Left hindlimb (tissue), 1 donor: ENCODE measurements at regions not wholly inside any gene's neighbourhood (a gene's known extent, or its start where the extent isn't known, plus 50 kb on each side); places are given as distances from the start of the nearest gene placed in this dataset.

ENCODE experiments used
- DNase-seq: peaks from one replicate; pipeline ENCODE4 v3.0.0-alpha.2; 2018

DNA sequence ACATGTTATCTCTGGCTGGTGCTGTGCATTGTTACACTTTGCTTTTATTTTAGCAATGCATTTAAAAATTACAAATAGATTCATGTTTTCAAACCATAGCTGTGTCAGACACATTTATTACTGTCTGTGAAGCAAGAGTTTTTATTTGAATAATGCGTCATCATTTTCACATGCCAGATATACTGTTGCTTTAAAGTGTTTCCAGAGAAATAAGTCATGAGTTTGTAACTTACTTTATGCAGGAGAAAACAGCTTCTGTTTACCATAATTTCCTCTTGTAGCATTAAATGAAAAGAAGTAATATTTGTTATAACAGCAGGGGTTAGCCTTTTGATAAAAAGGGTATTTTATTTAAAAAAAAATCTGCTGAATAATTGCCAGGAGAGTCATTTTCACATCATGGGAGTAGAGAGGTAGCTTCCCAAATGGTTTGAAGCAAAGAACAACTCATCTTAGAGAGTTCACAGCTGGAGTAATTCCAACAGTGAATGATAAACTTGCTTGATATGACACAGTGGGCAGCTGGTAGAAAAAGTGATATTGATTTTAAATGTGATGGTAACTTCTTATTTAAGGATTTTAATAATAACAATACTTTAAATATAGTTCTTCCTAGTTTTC, 1274.5 kb upstream of the CRIM1 start:
- no peak for DNase-seq

DNA sequence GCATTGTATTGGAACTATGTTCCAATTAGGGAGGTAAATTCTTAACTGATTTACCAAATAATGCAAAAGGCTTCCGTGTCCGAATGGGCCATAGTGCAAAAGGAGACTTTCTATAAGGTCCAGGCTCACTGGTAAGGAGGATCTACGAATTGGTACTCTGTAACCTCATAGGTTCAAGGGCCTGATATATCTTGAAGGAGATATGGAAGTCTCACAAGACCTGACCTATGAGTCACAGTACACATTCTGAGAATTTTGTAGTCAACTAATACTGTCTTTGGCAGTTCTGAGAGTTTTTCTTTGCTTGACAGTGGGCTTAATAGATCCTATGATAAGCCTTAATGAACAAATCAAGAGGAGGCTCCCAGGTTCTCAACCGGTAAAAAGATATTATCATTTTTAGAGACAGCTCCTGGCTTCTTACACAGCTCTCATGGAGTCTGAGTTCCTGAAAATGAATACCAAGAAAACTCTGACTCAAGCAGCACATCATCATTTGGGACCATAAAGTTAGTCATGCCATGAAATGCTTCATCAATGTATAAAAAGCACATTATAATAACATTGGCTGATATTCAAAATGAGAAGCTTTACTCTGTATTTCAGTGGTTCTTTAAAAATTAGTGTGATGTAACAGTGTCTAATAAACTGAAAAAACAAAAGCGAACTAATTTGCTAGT, 1275.2 kb upstream of the CRIM1 start:
- DNase-seq, result no peak

DNA sequence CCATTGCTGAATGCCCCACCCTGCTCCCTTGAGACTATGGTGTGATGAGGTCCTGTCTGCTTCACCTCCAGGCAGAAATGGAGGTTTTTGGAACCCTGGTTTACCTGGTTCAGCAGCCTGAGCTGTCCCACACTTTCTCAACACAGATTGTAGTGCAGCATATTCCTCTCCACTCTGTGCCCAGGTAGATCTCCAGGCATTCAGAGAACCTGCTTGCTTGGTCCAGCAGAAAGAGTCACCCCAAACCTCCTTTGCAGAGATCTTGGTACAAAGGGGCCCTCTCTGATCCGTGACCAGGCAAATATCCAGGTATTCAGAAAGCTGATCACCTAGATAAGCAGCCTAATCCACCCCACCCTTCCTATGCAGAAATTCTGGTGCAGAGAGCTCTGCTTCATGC, 1288.2 kb upstream of the CRIM1 start:
- DNase-seq, result no peak

DNA sequence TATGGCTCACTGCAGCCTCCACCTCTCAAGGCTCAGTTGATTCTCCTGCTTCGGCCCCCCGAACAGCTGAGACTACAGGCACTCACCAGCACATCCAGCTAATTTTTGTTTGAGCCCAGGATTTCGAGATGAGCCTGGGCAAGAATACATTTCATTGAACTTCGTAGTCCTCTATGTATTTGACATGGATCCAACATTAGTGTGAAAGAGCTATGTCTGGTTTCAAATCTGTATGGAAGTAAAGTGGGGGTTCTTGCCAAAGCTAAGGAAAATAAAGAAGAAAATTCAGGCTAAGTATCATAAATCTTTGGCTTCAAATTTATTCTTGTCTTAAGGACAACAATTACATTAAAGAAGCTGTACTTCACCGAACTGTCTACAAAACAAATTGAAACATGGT, 1291.7 kb upstream of the CRIM1 start:
- no peak for DNase-seq

DNA sequence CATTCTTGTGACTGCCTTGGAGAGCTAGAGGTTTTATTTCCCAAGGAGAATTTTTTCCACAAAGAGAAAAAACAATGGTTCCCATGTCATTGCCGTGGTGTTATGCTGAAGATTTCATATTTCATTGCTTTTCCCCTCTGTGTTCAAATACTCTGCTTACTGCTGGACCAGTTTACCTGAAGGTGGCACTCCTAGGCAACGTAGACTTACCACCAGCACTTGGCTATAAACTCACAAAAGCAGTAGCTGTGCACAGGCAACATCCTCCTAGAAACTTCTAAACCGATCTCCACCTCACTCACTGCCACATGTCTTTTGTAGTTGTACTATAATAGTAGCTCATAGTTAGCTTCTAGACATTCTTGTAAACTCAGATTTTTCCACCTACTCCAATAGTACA, 1319.7 kb upstream of the CRIM1 start:
- DNase-seq, result no peak

DNA sequence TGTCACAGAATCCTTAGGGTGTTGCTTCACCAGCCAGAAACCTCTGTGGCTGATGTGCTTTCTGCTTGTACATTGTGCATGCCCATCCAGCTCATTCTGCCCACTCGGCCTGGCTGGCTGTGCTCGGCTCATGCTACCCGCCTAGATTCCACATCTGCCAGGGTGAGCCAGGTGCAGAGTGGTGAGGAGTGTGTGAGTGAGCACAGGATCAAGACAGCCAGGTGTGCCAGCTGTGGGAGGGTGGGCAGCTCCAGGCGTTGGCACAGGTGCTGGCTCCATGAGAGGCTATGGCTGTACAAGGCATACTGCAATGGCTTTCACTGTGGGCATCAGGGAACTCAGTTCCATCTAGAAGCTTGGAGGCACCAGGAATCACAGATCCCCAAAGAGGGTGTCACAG, 1321.8 kb upstream of the CRIM1 start:
- no peak for DNase-seq

DNA sequence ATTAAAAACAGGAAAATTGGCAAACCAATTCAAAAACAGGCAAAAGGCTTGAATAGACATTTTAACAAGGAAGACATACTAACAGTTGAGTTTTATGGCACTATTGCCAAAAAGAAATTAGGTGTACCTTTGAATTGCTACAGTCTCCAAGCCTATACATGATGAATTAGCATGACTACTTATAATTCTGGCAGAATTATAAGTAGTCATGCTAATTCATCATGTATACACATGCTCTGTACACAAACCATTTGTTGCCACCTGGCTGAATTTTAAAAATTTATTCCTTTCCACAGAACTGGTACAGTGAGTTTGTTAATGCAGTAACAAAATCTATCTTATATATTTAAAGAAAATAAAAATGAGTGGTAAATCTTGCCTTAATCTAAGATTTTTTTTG, 1332.0 kb upstream of the CRIM1 start:
- no peak for DNase-seq

DNA sequence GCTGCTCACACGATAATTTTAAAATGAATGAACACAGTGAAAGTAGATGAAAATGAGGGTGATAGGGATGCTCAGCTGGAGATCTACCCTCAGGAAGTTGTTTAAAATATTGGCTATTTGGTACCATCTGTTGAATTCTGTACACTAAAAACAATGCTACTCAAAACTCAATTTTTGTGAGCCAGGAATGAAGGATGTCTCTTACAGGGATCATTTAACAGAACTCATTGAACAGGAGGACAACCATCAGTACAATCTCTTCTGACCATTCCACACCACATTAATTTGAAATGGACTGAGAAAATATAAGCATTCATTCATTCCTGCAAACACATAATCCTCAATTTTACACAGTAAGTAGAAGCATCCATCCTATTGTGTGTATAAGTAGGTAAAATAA, 1355.1 kb upstream of the CRIM1 start:
- no peak for DNase-seq

DNA sequence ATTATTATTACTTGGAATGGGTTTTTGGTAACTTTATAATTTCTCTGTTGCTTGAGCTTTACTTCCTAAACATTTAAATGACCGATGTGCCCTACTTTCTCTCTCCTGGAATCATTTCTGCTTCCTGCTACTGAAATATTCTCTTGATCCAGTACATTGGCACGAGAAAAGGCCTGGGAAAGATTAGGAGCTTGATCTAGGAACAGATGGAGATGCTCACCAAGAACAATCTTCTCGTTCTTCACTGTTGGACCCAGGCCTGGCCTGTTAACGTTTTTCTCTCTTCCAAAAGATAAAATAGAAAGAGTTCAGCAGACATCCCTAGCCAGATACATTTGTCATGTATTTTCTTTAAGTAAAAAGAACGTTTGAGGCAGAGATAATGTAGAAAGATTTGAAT, 1356.8 kb upstream of the CRIM1 start:
- DNase-seq, result no peak

DNA sequence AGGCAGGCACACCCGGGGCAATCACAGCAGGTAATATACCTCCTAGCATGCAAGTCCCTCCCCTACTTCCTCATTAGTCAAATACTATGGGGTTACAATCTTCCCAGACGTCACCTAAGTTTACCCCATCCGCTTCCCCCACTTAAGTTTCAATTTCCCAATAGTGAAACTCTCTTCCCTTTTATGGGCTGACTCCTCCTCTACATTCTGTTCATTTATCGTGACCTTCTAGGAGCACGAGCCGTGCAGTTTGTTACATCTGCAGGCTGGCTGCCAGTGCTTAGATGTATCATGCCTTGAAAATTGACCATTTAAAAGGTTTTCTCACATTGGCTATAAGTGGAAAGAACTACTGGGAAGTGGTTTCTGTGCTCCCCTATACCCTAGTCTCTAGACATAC, 1357.8 kb upstream of the CRIM1 start:
- no peak for DNase-seq

DNA sequence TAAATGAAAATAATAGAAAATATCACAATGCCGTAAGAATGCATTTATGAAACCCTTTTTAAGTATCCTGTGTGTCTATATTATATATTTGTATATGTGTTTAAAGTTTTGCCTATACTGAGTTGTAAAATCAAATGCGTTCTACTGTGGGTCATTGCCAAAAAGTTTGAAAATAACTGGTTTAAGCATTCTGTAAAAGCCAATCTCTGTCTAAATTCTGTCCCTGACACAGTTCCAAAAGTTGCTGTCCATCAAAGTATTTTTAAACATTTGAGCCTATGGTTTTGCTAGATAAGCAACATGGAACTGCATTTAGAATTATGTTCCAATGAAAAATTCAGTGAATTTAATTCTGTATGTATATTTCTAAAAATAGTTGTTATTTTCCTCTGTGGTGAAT, 1360.4 kb upstream of the CRIM1 start:
- no peak for DNase-seq

DNA sequence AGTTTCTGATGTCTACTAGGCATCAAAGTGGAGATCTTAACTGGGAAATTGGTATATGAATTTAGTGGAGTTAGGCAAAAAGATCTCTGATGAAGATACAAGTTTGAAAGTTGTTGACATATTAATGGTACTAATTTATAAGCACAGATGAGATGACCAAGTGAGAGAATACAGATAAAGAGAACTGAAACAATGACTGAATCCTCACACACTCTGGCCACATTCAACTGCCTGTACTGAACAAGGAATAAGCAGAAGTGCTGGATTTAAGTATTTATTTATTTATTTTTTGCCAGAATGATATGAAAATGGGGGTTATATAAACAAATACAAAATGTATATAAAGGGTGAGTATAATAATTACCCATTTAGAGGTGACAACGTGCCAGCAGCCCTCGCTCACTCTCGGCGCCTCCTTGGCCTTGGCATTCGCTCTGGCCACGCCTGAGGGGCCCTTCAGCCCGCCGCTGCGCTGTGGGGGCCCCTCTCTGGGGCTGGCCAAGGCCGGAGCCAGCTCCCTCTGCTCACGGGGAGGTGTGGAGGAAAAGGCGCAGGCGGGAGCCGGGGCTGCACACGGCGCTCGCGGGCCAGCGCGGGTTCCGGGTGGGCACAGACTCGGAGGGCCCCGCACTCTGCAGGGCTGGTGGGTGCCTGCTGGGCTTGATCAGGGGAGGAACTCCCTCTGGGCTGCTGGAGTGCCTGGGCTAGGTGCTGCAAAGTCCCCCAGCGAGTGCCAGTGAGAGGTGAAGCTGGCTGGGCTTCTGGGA, 1363.9 kb upstream of the CRIM1 start:
- DNase-seq, result no peak

DNA sequence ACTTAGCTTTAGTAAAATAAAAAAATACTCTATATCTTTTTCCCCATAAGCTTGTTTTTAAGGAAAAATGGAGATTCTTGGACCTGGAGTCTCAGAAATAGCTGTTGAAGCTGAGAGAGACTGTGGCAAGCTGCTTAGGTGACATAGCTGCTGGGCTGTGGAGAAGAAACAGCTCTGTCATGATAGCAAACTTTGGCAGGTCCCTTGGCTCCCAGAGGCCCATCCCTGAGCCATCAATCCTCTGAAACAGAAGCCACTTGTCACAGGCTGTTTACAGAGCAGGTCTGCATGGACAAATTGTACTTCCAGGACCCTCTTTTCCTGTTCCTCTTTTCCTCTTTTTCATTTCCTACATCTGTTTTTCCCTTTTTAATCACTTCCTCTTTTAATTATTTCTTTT, 1370.1 kb upstream of the CRIM1 start:
- no peak for DNase-seq

DNA sequence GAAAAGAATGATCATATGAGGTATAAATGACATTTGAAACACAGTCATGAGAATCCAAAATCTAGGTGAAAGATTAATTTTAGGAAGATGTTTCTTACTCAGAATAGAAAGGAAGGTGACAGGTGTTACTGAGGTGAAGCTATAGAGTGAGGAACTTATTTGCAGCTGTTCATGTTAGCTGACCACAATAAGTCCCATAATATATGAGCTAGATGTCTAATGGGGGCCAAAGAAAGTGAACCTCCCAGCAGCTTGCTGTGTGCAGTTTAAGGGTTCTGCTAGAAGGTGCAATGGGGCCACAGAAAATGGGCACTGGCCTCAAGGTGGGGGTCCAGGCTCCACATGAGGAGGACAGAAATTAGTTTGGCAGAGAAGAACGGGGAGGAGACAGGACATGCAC, 1374.9 kb upstream of the CRIM1 start:
- DNase-seq, result no peak

DNA sequence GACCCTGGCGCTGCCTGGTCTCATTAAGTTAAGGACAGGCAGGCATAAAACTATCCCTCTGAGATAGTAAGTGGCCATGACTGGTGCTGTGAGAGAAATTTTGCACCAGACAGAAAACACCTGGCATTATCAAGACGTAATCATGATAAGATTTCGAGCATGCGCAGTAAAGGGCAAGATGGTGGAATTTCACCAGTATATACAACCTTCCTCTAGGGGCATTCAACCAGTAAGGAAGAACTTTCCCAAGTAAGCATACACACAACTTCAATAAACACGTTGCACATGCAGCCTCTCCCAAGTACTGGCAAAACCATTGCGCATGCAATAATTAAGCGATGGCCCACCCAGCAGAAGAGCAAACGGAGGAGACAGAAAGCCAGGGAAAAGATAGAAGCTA, 1376.4 kb upstream of the CRIM1 start:
- no peak for DNase-seq

DNA sequence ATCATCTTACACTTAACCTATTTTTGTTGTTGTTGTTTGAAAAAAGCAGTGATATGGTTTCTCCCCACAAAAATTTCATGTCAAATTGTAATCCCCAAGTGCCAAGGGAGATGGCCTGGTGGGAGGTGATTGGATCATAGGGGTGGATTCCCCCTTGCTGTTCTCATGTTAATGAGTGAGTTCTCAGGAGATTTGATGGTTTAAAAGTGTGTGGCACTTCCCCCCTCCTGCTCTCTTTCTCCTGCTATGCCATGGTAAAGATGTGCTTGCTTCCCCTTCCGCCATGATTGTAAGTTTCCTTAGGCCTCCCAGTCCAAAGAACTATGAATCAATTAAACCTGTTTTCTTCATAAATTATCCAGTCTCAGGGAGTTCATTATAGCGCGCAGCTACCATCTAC, 1362.7 kb upstream of the FAM98A start:
- DNase-seq, result no peak

DNA sequence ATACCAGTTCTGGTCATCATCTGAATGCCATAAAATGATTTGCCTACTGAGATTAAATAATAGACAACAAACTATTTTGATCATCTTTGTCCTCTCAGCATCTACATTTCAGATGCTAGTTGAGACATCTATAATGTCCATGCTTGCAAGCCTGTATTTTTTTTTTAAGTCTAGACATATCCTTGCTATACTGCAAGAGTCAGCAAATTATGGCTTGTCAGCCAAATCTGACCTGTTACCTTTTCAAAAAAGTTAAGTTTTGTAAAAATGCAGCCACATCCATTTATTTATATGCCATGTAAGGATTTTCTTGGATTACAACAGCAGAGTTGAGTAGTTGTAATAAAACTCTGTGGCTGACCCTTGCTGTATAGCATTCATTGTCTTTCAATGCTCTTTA, 1355.7 kb upstream of the FAM98A start:
- no peak for DNase-seq

DNA sequence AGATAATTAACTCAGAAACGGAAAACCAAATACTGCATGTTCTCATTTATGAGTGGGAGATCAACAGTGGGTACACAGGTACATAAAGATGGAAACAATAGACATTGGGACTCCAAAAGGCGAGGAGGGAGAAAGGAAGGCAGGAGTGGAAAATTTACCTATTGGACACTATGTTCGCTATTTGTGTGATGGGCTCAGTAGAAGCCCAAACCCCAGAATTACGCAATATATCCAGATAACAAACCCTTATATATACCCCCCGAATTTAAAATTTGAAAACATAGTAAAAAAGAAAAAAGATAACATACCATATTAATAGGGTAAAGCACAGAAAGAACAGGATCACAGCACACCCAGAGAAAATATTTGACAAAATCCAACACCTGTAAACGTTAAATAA, 1351.7 kb upstream of the FAM98A start:
- no peak for DNase-seq

DNA sequence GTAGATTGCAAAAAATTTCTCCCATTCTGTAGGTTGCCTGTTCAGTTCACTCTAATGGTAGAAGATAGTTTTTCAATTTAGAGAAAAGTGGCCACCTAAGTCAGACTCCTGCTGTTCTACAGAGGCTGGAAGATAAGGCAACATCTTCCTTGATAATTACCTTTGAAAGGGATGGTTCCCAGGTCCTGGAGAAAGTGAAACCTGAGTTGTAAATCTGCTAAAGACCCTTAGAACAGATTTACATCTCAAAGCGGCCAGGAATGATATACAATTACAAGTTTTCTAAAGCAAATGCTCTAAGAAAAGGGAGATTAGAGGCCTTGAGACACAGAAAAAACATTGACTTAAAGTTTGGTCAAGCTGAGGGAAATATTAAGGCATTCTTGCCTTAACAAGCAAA, 1350.2 kb upstream of the FAM98A start:
- no peak for DNase-seq

DNA sequence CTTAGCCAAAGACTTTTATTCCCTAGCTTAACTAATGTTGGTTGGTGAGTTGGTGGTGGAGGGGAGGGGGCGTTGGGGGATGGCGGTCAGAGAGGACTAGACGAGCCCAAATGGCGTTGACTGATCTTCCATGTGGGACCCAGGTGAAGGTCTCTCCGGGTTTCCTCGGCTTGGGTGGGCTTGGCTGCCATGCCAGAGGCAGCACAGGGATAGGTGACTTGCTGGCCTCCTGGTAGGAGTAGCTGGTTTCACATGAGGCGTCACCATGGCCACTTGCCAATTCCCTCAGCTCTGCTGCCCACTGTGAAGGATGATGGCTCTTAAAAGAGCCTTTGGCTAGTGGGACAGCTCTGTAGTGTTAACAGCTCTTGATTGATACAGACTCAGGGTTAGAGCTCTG, 1337.0 kb upstream of the FAM98A start:
- DNase-seq, result no peak

DNA sequence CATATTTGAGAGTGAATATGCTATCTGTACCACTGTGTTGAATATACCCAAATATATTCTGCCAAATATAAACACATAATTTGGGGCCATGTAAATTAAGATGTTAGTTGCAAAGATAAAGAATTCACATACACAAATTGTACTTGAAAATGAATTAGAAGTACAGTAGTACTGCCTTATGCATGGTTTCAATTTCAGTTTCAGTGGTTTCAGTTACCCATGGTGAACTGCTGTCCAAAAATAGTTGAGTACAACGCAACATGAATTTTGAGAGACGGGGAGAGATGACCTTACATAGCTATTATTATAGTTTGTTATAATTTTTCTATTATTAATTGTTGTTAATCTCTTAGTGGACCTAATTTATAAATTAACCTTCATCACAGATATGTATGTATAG, 1313.0 kb upstream of the FAM98A start:
- no peak for DNase-seq

DNA sequence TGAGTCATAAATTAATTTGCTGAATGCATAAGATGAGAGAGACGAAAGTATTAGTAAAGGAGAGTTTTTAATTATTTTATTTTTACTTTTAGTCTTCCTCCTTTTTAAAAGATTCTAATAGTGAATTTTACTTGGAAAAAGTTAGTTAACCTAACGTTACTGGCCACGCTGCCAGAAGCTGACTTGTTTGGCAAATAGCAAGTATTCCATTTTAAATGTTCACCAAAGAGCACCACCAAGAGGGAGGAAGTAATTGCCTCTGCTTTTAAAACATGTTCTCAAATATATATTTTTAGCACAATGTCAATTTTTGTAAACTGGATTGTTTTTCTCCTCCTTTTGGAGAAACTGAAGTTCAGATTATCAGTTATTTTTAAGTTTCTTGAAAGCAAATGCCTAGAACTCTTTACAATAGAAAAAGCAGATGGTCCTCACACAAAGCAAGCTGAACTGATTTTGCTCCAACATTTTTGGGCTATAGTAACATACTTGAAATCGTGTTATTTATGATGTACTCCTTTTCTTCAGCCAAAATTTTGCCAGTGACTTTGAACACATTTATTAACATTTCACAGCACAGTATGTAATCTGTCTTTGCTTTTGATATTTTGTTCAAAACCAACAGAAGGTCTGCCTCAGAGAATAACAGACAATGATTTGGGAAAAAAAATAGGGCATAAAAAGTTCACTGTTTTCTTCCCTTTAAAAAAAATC, 1311.0 kb upstream of the FAM98A start:
- no peak for DNase-seq

DNA sequence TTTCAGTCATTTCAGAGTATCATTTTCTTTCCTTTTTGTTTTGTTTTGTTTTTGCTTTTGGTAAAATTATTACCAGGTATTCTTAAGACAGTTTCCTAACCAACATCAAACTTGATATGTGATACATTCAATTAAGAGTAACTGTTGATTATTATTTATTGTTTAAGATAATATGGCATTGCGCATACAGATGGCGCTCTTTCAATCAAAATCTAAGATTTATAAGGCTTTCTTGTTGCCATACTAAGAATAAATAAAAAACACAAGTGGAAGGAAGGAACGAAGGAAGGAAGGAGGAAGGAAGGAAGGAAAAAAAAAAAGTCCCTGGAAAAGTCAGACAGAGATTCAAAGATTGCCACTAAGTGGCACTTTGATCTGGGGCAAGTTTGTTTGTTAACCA, 1308.7 kb upstream of the FAM98A start:
- no peak for DNase-seq

DNA sequence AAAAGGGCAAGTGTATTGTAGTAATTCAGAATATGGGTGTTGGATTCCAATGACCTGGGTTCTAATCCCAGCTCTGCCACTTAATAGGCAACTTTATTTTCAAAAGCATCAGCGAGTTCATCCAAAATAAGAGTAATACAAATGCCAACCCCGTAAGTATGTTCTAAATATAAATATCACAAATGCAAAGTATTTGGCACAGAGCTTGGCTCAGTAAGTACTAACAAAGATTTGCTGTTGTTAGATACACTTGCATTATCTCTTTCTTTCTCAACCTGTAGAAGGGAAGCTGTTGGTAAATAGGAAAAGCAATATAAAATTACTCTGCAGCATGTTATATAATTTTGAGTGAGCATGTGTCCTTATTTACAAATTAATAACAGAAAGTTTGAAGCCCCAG, 1302.6 kb upstream of the FAM98A start:
- no peak for DNase-seq
